Jurkat, Clone E6-1 (cell line): ENCODE measurements at regions not wholly inside any gene's neighbourhood (a gene's known extent, or its start where the extent isn't known, plus 50 kb on each side); places are given as distances from the start of the nearest gene placed in this dataset.
A peak's percentile ranks its signal among the peaks of the same experiment; 100 is the strongest.
"Not testable (repeated sequence)": the region's sequence is repeated elsewhere in the genome, so short reads cannot be mapped to it uniquely, and the experiment has no call there.

Source experiments
- DNase-seq: peaks from one replicate; pipeline ENCODE4 v3.0.0-alpha.2; 2011; ENCODE audit warnings: low read depth, low spot score
- H3K4me3 ChIP-seq: 2 replicates; pipeline ENCODE4 v1.5.1; 2011; ENCODE audit warnings: mild to moderate bottlenecking, low read length, control low read depth, moderate library complexity

- H3K4me3 ChIP-seq = no peak overlapping the region
- no peak for DNase-seq
Observed at GRCh38 chr3:104040896-104041295, 1325.8 kb upstream of the ALCAM start.

DNA sequence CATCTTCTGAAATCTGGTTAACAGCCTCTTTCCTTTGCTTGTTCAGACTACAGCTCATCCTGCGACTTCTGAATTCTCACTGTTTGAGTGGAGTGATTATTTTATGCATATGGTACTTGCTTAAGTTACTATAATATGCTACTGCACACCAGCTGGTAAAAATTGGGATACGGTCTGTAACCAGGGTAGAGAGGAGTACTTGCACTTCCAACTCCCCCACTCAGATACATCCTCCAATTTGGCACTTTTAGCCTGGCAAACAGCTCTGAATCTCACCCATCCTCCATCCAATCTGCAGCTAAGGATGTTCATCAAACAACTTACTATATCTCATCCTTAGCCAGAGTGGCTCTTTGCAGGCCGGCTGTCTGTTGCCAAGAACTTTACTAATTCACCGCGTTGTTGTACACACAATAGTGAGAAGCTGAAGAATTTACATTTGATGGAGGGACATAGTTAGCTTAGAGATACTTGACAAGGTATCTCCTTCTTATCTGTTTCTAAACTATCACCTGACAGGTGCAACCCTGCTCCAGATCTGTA lies 1323.6 kb upstream of the ALCAM start:
- not testable (repeated sequence) for DNase-seq, H3K4me3 ChIP-seq

DNA sequence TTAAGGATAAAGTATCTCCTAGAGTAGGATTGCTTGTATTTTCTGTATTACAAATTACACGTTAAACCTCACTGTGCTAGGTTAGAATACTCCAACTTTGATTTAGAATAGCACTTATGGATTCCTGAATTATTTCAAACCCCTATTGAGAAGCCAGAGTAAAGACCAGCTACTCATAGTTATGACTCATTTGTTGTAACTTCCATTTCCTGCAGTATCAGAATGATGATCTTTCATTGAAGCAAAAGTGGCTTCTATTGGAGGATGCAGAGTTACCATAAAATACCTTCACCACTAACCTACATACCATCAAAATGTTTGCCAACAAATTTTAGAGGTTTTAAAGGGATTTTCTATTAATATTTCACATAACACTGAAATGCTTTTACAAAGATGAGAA lies 1322.7 kb upstream of the ALCAM start:
- no peak for DNase-seq

DNA sequence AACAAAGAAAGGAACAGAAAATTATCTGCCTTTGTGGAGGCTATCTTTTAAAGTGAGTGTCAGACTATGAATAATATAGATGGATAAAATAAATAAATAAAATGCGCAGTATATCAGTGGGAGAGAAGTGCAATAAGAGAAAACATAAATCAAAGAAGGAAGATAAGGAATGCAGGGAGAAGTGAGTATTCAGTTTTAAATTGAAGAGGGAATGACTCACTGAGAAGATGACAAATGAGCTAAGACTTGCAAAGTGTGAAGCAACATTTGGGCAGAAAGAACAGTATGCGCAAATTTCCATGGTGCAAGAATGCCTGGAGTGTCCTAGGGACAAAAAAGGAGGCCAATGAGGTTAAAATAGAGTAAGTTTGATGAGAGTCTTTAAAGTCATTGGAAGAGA lies 1300.1 kb upstream of the ALCAM start:
- no peak overlapping the region for H3K4me3 ChIP-seq
- no peak for DNase-seq

More for the DNA sequence above, 1322.7 kb upstream of the ALCAM start:
- no peak overlapping the region for H3K4me3 ChIP-seq

- H3K4me3 ChIP-seq = no peak overlapping the region
- no peak for DNase-seq
Observed at GRCh38 chr3:104069114-104069513, 1297.6 kb upstream of the ALCAM start.

GRCh38 chr3:104070906-104071305 lies 1295.8 kb upstream of the ALCAM start:
- no peak for DNase-seq
- no peak overlapping the region for H3K4me3 ChIP-seq

- DNase-seq = no peak
- no peak overlapping the region for H3K4me3 ChIP-seq
Observed at GRCh38 chr3:104080088-104080626, 1286.6 kb upstream of the ALCAM start.

DNA sequence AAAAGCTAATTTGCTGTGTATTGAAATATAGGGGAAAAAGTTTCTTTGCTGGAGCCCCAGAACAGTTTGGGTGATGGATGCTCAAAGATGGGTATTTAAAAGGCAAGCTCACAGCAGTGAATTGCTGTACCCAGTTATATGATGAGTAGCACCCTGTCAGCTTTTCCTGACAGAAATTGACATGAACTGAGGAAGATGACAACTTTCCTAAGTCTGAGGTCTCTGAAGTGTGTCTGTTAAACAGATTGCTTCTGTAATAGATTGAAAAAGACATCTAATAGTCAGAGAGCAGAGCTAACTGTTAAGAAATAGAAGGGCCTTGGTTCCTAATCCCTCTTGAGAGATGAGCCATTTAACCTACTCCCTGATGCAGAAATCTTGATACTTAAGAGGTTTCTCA lies 1278.0 kb upstream of the ALCAM start:
- H3K4me3 ChIP-seq = no peak overlapping the region
- DNase-seq = no peak

GRCh38 chr3:104089987-104090386 lies 1276.7 kb upstream of the ALCAM start:
- H3K4me3 ChIP-seq, DNase-seq: not testable (repeated sequence)

- H3K4me3 ChIP-seq = no peak overlapping the region
- DNase-seq = no peak
Observed at GRCh38 chr3:104101736-104102135, 1265.0 kb upstream of the ALCAM start.

DNA sequence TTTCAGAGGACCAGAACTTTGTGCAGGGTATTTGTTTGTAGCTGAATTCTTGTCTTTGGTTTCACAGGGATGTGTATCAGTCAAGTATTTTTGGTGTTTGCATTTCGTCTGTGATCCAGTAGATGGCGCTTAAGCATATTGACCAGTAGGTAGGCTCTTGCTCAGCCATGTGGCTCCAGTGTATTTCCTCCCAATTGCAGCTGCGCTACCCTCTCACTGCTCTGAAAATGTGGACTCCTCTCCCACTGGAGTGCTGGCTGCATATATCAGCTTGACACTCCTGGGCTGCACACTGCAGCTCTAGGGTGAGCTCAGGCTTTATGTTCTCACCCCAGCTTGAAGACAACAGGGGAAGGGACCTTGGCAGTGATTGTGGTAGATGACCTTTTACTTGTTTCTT lies 1264.3 kb upstream of the ALCAM start:
- peak; percentile 35 for DNase-seq
- no peak overlapping the region for H3K4me3 ChIP-seq

DNA sequence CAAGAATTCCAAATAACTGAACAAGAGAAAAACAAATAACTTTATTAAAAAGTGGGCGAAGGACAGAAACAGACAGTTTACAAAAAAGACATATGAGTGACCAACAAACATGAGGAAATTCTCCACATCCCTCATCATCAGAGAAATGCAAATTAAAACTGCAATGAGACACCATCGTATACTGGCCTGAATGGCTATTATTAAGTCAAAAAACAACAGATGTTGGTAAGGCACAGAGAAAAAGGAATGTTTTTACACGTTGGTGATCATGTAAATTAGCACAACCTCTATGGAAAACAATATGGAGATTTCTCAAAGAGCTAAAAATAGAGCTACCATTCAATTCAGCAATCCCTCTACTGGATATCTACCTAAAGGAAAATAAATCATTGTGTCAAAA lies 1260.4 kb upstream of the ALCAM start:
- no peak overlapping the region for H3K4me3 ChIP-seq
- no peak for DNase-seq

GRCh38 chr3:104108522-104108921 lies 1258.2 kb upstream of the ALCAM start:
- no peak overlapping the region for H3K4me3 ChIP-seq
- no peak for DNase-seq

- no peak overlapping the region for H3K4me3 ChIP-seq
- no peak for DNase-seq
Observed at GRCh38 chr3:104126463-104126862, 1240.2 kb upstream of the ALCAM start.

DNA sequence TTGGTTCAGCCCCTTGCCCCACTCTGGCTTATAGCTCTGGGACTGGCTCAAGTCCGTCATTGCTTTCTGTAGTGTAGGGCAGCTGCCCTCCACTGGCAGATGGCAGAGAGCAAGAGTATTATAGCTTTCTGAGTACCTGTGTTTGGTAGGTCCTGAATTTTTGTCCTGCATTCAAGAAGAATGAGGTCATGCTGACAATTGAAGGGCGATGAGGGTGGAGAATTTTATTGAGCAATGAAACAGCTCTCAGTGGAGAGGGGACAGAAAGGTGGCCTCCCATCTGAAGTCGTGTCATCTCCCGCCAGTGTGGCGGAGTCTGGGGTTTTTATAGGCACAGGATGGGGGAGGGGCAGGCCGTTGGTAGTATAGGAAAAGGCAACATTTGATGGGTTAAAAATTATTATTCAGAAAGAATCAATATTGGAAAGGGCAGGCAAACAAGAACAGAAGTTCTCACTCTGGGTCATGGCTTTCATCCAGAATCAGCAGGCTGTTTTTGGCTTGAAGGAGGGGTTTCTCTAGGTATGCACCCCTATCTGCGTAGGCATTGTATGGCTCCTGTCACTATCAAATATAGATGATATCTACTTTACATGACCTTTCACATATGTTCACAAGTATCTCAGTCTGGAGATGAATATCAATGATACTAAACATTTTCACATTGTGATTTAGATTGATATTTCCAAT lies 1239.7 kb upstream of the ALCAM start:
- DNase-seq = no peak
- H3K4me3 ChIP-seq = no peak overlapping the region

- no peak overlapping the region for H3K4me3 ChIP-seq
- no peak for DNase-seq
Observed at GRCh38 chr3:104127830-104128229, 1238.9 kb upstream of the ALCAM start.

- DNase-seq = no peak
- no peak overlapping the region for H3K4me3 ChIP-seq
Observed at GRCh38 chr3:104132566-104133403, 1233.9 kb upstream of the ALCAM start.

GRCh38 chr3:104133630-104134029 lies 1233.1 kb upstream of the ALCAM start:
- no peak for DNase-seq
- no peak overlapping the region for H3K4me3 ChIP-seq

GRCh38 chr3:104137116-104137515 lies 1229.6 kb upstream of the ALCAM start:
- H3K4me3 ChIP-seq = no peak overlapping the region
- no peak for DNase-seq

- H3K4me3 ChIP-seq = no peak overlapping the region
- no peak for DNase-seq
Observed at GRCh38 chr3:104145164-104145563, 1221.5 kb upstream of the ALCAM start.
